ENCODE measurements at regions not wholly inside any gene's neighbourhood (a gene's known extent, or its start where the extent isn't known, plus 50 kb on each side); places are given as distances from the start of the nearest gene placed in this dataset.
"Not testable (repeated sequence)": the region's sequence is repeated elsewhere in the genome, so short reads cannot be mapped to it uniquely, and the experiment has no call there.

- Mint-ChIP-seq H3K27ac (no peak overlapping the region), H3K27me3 (ENCODE audit: low read depth) (no peaks in the 10 kb centered on the region), H3K36me3 (ENCODE audit: low read depth) (no peaks in the 10 kb centered on the region), H3K9me3 (no peaks in the 10 kb centered on the region), H3K4me3 (no peak overlapping the region), H3K4me1 (ENCODE audit: low read depth) (no peaks in the 10 kb centered on the region)
- DNase-seq (ENCODE audit: low spot score): no peak
Observed at GRCh38 chr5:68041293-68041692, 174.3 kb upstream of the PIK3R1 start.

DNA sequence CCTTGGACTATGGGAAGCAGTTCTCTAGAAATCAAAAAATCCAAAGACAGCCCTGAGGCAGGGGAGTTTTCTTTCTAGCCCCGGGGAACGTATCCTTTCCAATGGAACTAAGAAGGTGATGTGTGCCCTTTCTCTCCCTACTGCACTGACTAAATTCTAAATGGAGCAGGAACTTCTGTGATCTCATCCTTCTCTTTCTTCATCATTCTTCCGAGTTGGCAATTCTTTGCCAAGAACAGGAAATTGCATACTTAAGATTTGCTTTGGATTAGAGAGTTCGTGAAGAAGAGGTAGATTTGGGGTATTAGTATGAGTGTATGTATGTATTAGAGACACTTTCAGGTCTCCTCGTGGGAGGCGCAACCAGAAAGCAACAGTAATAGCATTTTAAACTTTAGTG, 178.0 kb upstream of the PIK3R1 start:
- Mint-ChIP-seq H3K36me3 (ENCODE audit: low read depth) (no peaks in the 10 kb centered on the region), H3K27ac (no peak overlapping the region), H3K27me3 (ENCODE audit: low read depth) (no peaks in the 10 kb centered on the region), H3K4me1 (ENCODE audit: low read depth) (no peaks in the 10 kb centered on the region), H3K4me3 (no peak overlapping the region), H3K9me3 (no peaks in the 10 kb centered on the region)
- DNase-seq (ENCODE audit: low spot score): no peak

GRCh38 chr5:68033961-68034571, 181.5 kb upstream of the PIK3R1 start:
- Mint-ChIP-seq H3K27me3 (ENCODE audit: low read depth) (no peaks in the 10 kb centered on the region), H3K27ac (no peak overlapping the region), H3K9me3 (no peaks in the 10 kb centered on the region)

GRCh38 chr5:68033029-68033428, 182.5 kb upstream of the PIK3R1 start:
- H3K4me3 Mint-ChIP-seq: no peak overlapping the region
- no peaks in the 10 kb centered on the region for H3K36me3 Mint-ChIP-seq (ENCODE audit: low read depth)
- H3K27ac Mint-ChIP-seq: no peak overlapping the region
- H3K9me3 Mint-ChIP-seq: no peaks in the 10 kb centered on the region
- H3K4me1 Mint-ChIP-seq (ENCODE audit: low read depth): no peaks in the 10 kb centered on the region
- H3K27me3 Mint-ChIP-seq (ENCODE audit: low read depth): no peaks in the 10 kb centered on the region
- no peak for DNase-seq (ENCODE audit: low spot score)

More at GRCh38 chr5:68033961-68034571, 181.5 kb upstream of the PIK3R1 start:
- Mint-ChIP-seq H3K4me1 (ENCODE audit: low read depth) (no peaks in the 10 kb centered on the region), H3K4me3 (no peak overlapping the region), H3K36me3 (ENCODE audit: low read depth) (no peaks in the 10 kb centered on the region)
- DNase-seq (ENCODE audit: low spot score): no peak

DNA sequence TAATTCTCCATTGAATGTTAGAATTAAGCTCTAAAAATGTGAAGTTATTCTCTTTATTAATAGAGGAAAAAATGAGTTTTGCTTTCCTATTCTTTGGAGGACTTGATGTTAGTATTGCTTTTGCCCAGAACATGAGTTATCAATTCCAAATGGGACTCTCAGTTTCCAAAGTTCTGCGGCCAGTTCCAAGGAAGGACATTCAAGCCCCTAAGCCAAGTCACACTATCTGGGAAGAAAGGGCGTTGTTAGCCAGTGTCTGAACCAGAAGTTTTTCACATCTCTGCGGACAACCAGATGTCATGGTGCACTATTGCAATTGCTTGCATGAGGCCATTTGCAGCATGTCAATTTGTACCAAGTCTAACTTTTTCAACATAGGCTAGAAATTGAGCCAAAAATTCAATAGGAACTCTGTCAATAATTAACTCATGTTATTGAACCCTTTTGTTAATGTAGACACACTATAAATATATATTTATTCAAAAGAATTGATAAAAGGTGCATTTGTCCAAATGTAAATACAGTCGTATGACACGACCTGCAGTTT, 183.3 kb upstream of the PIK3R1 start:
- DNase-seq (ENCODE audit: low spot score): no peak
- H3K4me3 Mint-ChIP-seq: no peak overlapping the region
- no peaks in the 10 kb centered on the region for H3K4me1 Mint-ChIP-seq (ENCODE audit: low read depth)
- no peaks in the 10 kb centered on the region for H3K9me3 Mint-ChIP-seq
- no peak overlapping the region for H3K27ac Mint-ChIP-seq
- no peaks in the 10 kb centered on the region for H3K36me3 Mint-ChIP-seq (ENCODE audit: low read depth)
- no peaks in the 10 kb centered on the region for H3K27me3 Mint-ChIP-seq (ENCODE audit: low read depth)

DNA sequence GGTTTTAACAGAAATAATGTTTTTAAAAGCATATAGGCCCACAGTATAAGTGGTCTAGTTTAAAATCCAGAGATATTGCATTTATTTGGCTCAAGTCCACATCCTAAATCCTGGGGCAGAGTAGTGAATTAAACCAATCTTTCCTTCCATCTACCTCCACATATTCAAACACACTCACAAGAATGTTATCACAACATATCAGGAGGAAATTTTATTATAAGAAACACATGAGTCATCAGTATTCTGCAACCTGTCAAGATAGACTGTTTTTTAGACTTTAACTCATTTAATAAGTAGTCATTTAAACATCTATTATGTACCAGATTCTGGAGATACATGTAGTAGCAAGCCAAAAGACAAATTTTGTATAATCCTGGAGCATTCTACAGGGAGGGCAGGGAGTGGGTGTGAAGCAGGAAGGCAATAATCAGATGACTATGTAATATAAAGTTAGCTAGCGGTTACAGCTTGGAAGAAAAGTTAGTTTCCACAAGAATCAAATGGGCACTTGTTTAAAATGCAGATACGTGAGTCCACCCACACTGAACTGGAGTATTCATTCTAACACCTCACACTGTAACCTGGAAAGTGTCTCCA, 187.3 kb upstream of the PIK3R1 start:
- Mint-ChIP-seq H3K27me3 (ENCODE audit: low read depth) (no peaks in the 10 kb centered on the region), H3K27ac (no peak overlapping the region), H3K36me3 (ENCODE audit: low read depth) (no peaks in the 10 kb centered on the region), H3K4me3 (no peak overlapping the region), H3K4me1 (ENCODE audit: low read depth) (no peaks in the 10 kb centered on the region), H3K9me3 (no peaks in the 10 kb centered on the region)
- no peak for DNase-seq (ENCODE audit: low spot score)

GRCh38 chr5:68027519-68027918, 188.0 kb upstream of the PIK3R1 start:
- H3K4me3 Mint-ChIP-seq: no peak overlapping the region
- H3K27me3 Mint-ChIP-seq (ENCODE audit: low read depth): no peaks in the 10 kb centered on the region
- DNase-seq (ENCODE audit: low spot score): no peak
- H3K9me3 Mint-ChIP-seq: no peaks in the 10 kb centered on the region
- no peaks in the 10 kb centered on the region for H3K36me3 Mint-ChIP-seq (ENCODE audit: low read depth)
- no peaks in the 10 kb centered on the region for H3K4me1 Mint-ChIP-seq (ENCODE audit: low read depth)
- no peak overlapping the region for H3K27ac Mint-ChIP-seq

GRCh38 chr5:68026092-68026885, 189.3 kb upstream of the PIK3R1 start:
- no peak overlapping the region for H3K4me3 Mint-ChIP-seq
- H3K27ac Mint-ChIP-seq: no peak overlapping the region
- H3K4me1 Mint-ChIP-seq (ENCODE audit: low read depth): no peaks in the 10 kb centered on the region

GRCh38 chr5:68024426-68024825, 191.1 kb upstream of the PIK3R1 start:
- no peak for DNase-seq (ENCODE audit: low spot score)
- no peak overlapping the region for H3K27ac Mint-ChIP-seq
- H3K27me3 Mint-ChIP-seq (ENCODE audit: low read depth): no peaks in the 10 kb centered on the region
- no peaks in the 10 kb centered on the region for H3K4me1 Mint-ChIP-seq (ENCODE audit: low read depth)
- H3K36me3 Mint-ChIP-seq (ENCODE audit: low read depth): no peaks in the 10 kb centered on the region
- H3K4me3 Mint-ChIP-seq: no peak overlapping the region
- no peaks in the 10 kb centered on the region for H3K9me3 Mint-ChIP-seq

More at GRCh38 chr5:68026092-68026885, 189.3 kb upstream of the PIK3R1 start:
- DNase-seq (ENCODE audit: low spot score): no peak
- H3K36me3 Mint-ChIP-seq (ENCODE audit: low read depth): no peaks in the 10 kb centered on the region
- no peaks in the 10 kb centered on the region for H3K27me3 Mint-ChIP-seq (ENCODE audit: low read depth)
- H3K9me3 Mint-ChIP-seq: no peaks in the 10 kb centered on the region

DNA sequence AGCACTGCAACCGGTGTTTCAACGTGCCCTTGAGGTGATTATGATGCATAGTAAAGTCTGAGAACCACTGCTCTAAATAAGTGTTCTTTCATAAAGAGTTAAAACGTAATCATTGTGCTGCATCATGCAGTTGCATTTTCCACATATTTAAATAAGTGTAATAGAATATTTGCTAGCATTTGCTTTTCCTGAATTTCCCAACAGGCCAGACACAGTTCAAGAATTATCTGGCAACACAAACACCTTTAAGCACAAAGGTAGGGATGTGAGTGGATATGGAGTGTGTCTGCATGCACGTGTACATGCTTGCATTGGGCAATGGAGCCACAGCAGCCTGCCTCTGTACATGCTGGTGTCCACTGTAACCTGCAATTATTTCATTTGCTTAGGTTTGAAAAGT, 193.6 kb upstream of the PIK3R1 start:
- Mint-ChIP-seq H3K9me3 (peaks cover 5% of the 10 kb centered on the region), H3K36me3 (ENCODE audit: low read depth) (no peaks in the 10 kb centered on the region), H3K4me3 (no peak overlapping the region), H3K4me1 (ENCODE audit: low read depth) (no peaks in the 10 kb centered on the region), H3K27ac (no peak overlapping the region), H3K27me3 (ENCODE audit: low read depth) (no peaks in the 10 kb centered on the region)
- no peak for DNase-seq (ENCODE audit: low spot score)

DNA sequence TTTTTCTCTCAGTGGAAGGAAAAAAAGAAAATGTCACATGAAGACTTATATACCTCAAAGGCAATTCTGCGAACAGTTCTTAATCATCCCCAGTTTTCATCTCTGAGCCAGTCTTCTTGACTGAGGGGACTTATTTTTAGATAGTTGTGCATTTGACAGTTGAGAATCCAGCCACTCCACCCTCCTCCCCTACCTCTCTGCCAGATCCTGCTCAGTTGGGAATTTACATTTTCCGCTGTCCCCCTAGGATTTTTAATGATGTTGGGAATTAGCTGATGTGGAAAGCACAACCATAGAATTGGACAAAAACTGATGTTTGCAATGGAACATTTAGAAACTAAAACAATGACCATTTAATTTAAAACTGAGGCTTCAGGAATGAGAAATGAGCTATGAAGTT, 194.3 kb upstream of the PIK3R1 start:
- no peak for DNase-seq (ENCODE audit: low spot score)
- no peaks in the 10 kb centered on the region for H3K4me1 Mint-ChIP-seq (ENCODE audit: low read depth)
- no peak overlapping the region for H3K27ac Mint-ChIP-seq
- H3K9me3 Mint-ChIP-seq: peaks cover 5% of the 10 kb centered on the region
- H3K4me3 Mint-ChIP-seq: no peak overlapping the region
- H3K27me3 Mint-ChIP-seq (ENCODE audit: low read depth): no peaks in the 10 kb centered on the region
- no peaks in the 10 kb centered on the region for H3K36me3 Mint-ChIP-seq (ENCODE audit: low read depth)

DNA sequence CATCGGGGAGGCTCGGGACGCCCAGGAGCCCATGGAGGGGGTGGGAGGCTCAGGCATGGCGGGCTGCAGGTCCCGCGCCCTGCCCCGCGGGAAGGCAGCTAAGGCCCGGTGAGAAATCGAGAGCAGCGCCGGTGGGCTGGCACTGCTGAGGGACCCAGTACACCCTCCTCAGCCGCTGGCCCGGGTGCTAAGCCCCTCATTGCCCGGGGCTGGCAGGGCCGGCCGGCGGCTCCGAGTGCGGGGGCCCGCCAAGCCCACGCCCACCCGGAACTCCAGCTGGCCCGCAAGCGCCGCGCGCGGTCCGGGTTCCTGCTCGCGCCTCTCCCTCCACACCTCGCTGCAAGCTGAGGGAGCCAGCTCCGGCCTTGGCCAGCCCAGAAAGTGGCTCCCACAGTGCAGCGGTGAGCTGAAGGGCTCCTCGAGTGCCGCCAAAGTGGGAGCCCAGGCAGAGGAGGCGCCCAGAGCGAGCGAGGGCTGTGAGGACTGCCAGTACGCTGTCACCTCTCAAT, 195.0 kb upstream of the PIK3R1 start:
- H3K4me1 Mint-ChIP-seq (ENCODE audit: low read depth); H3K9me3 Mint-ChIP-seq; H3K27me3 Mint-ChIP-seq (ENCODE audit: low read depth); H3K27ac Mint-ChIP-seq; DNase-seq (ENCODE audit: low spot score); H3K4me3 Mint-ChIP-seq; H3K36me3 Mint-ChIP-seq (ENCODE audit: low read depth): not testable (repeated sequence)

- Mint-ChIP-seq H3K4me3 (no peak overlapping the region), H3K27me3 (ENCODE audit: low read depth) (no peaks in the 10 kb centered on the region), H3K9me3 (peaks cover 5% of the 10 kb centered on the region), H3K36me3 (ENCODE audit: low read depth) (no peaks in the 10 kb centered on the region), H3K4me1 (ENCODE audit: low read depth) (no peaks in the 10 kb centered on the region), H3K27ac (no peak overlapping the region)
- DNase-seq (ENCODE audit: low spot score): no peak
Observed at GRCh38 chr5:68015381-68016302, 199.9 kb upstream of the PIK3R1 start.

Measured in T-helper 2 cell treated with Interferon-gamma antibody and Interleukin-4, amounts not matched to agents 5 μg/mL and 100 μg/mL, for 36 hours (primary cell).